Islet of Langerhans (tissue), 1 donor: ENCODE measurements at regions not wholly inside any gene's neighbourhood (a gene's known extent, or its start where the extent isn't known, plus 50 kb on each side); places are given as distances from the start of the nearest gene placed in this dataset.

ENCODE experiments used
- FAIRE-seq: peaks from one replicate; lab custom pipeline; 2011; peaks lifted over from hg19 to GRCh38; lab: Jason Lieb, UNC

- no peak for FAIRE-seq
These were observed 54.6 kb upstream of the PARM1 start for GRCh38 chr4:74878323-74878722.

- FAIRE-seq, result no peak
These were observed 57.5 kb upstream of the PARM1 start for GRCh38 chr4:74875451-74875850.

- FAIRE-seq, result peak; percentile 99
These were observed 58.1 kb upstream of the PARM1 start for GRCh38 chr4:74874753-74875367.

GRCh38 chr4:74873545-74874301 is 59.2 kb upstream of the PARM1 start:
- FAIRE-seq, result no peak

GRCh38 chr4:74858921-74859562 is 64.7 kb upstream of the BTC start:
- FAIRE-seq, result no peak

GRCh38 chr4:74855879-74856278 is 61.6 kb upstream of the BTC start:
- no peak for FAIRE-seq

- FAIRE-seq, result no peak
These were observed 54.5 kb upstream of the BTC start for GRCh38 chr4:74848774-74849173.

- no peak for FAIRE-seq
These were observed 51.5 kb upstream of the BTC start for GRCh38 chr4:74845834-74846233.
